ENCODE measurements at regions not wholly inside any gene's neighbourhood (a gene's known extent, or its start where the extent isn't known, plus 50 kb on each side); places are given as distances from the start of the nearest gene placed in this dataset.

- no peak for TF ChIP-seq POLR2AphosphoS5 (IDR thresholded peaks at IDR 0.05; ENCODE audit: low read depth, low read length)
- TF ChIP-seq POLR2A (IDR thresholded peaks at IDR 0.05; ENCODE audit: low read depth, low read length), result no peak
- TF ChIP-seq PAX5 (IDR thresholded peaks at IDR 0.05; ENCODE audit: insufficient read depth, low read length, severe bottlenecking), result no peak
- no peak for TF ChIP-seq TAF1 (IDR thresholded peaks at IDR 0.05; ENCODE audit: low read depth, low read length)
- TF ChIP-seq POU2F2 (IDR thresholded peaks at IDR 0.05; ENCODE audit: low read depth, low read length), result no peak
Observed at GRCh38 chr20:51175156-51175555, 152.2 kb upstream of the KCNG1 start.
